ENCODE measurements at regions not wholly inside any gene's neighbourhood (a gene's known extent, or its start where the extent isn't known, plus 50 kb on each side); places are given as distances from the start of the nearest gene placed in this dataset.
A peak's percentile ranks its signal among the peaks of the same experiment; 100 is the strongest.

- Histone ChIP-seq H3K4me3 (no peak overlapping the region), H3K9me3 (no peaks in the 10 kb centered on the region), H3K27ac (peak overlapping the region in 3 of 4 donors; percentile 67 to 79 (median 71)), H3K27me3 (no peaks in the 10 kb centered on the region), H3K4me1 (peaks cover 0 to 33% (median 17%) of the 10 kb centered on the region in 4 donors), H3K36me3 (no peaks in the 10 kb centered on the region)
- TF ChIP-seq POLR2A (IDR thresholded peaks at IDR 0.05) = no peak
- no peak for TF ChIP-seq EP300 (IDR thresholded peaks at IDR 0.05)
- no peak for TF ChIP-seq CTCF (IDR thresholded peaks at IDR 0.05)
- DNase-seq (ENCODE audit: low spot score in 2 of 2) = no peak
- WGBS, 2 donors = 41 to 49% methylated on average over 6 of the region's 6 CpGs
Observed at GRCh38 chr3:4897765-4898453, 81.3 kb upstream of the BHLHE40 start.

GRCh38 chr3:4898454-4899313 lies 80.6 kb upstream of the BHLHE40 start:
- no peak for DNase-seq (ENCODE audit: low spot score in 2 of 2)
- 66 to 68% methylated on average over 6 of the region's 6 CpGs for WGBS, 2 donors
- TF ChIP-seq POLR2A (IDR thresholded peaks at IDR 0.05) (no peak), EP300 (IDR thresholded peaks at IDR 0.05) (no peak), CTCF (IDR thresholded peaks at IDR 0.05) (no peak)

GRCh38 chr3:4899710-4900109 lies 79.5 kb upstream of the BHLHE40 start:
- Histone ChIP-seq H3K27me3 (no peaks in the 10 kb centered on the region), H3K27ac (peak overlapping the region in 2 of 4 donors; percentile 71 to 79), H3K9me3 (no peaks in the 10 kb centered on the region), H3K4me1 (peaks cover 0 to 37% (median 17%) of the 10 kb centered on the region in 4 donors), H3K4me3 (no peak overlapping the region), H3K36me3 (no peaks in the 10 kb centered on the region)
- 75 to 81% methylated on average over 6 of the region's 6 CpGs for WGBS, 2 donors
- peak in 1 of 2 donors; percentile 18 for DNase-seq (ENCODE audit: low spot score in 2 of 2)
- TF ChIP-seq CTCF (IDR thresholded peaks at IDR 0.05) = no peak
- TF ChIP-seq EP300 (IDR thresholded peaks at IDR 0.05) = no peak
- no peak for TF ChIP-seq POLR2A (IDR thresholded peaks at IDR 0.05)

More at GRCh38 chr3:4898454-4899313, 80.6 kb upstream of the BHLHE40 start:
- H3K4me3 ChIP-seq = no peak overlapping the region
- H3K27me3 ChIP-seq = no peaks in the 10 kb centered on the region
- no peaks in the 10 kb centered on the region for H3K36me3 ChIP-seq
- peaks cover 0 to 33% (median 17%) of the 10 kb centered on the region in 4 donors for H3K4me1 ChIP-seq
- peak overlapping the region in 3 of 4 donors; percentile 67 to 79 (median 71) for H3K27ac ChIP-seq
- no peaks in the 10 kb centered on the region for H3K9me3 ChIP-seq

DNA sequence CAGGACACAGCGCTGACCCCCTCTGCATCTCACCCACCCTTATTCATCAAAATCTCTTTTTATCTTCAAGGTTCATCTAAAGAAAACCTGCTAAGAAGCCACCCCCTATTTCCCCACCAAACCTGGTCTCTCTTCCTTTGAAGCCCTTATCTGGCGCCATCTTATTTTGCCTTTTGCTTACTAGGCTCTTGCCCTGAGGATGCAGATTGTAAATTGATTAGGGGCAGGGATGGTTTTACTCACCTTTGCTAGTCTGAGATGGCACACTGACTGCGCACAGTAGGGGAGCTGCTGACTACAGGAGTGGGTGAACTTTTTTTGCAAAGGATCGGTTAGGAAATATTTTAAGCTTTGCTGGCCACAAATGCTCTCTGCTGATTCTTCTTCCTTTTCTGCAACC lies 78.9 kb upstream of the BHLHE40 start:
- TF ChIP-seq EP300 (IDR thresholded peaks at IDR 0.05) (no peak), CTCF (IDR thresholded peaks at IDR 0.05) (no peak), POLR2A (IDR thresholded peaks at IDR 0.05) (no peak)
- 94 to 97% methylated on average over 4 of the region's 4 CpGs for WGBS, 2 donors
- Histone ChIP-seq H3K4me1 (peaks cover 0 to 43% (median 17%) of the 10 kb centered on the region in 4 donors), H3K27ac (peak overlapping the region in 1 of 4 donors; percentile 71), H3K4me3 (no peak overlapping the region), H3K9me3 (no peaks in the 10 kb centered on the region), H3K36me3 (no peaks in the 10 kb centered on the region), H3K27me3 (no peaks in the 10 kb centered on the region)
- DNase-seq (ENCODE audit: low spot score in 2 of 2) = no peak

Measured in tibial nerve (tissue), 4 donors.